OCI-LY3 (cell line): ENCODE measurements at regions not wholly inside any gene's neighbourhood (a gene's known extent, or its start where the extent isn't known, plus 50 kb on each side); places are given as distances from the start of the nearest gene placed in this dataset.

Experiments used
- H2AFZ ChIP-seq: fragments of 200-600, 300-600 bp; shearing (Covaris generic); 2 replicates; pipeline ENCODE4 v1.6.0; 2014; ENCODE audit warnings: antibody characterized with exemption, low read depth, low read length
- H3K27ac ChIP-seq: fragments of 200-600, 300-600 bp; sonication (generic); 2 replicates; pipeline ENCODE4 v1.5.1; 2014; ENCODE audit warnings: mild to moderate bottlenecking, low read length, moderate library complexity, mixed read lengths
- H3K27me3 ChIP-seq: fragments of 200-600, 300-600 bp; sonication (generic); 2 replicates; pipeline ENCODE4 v1.6.1; 2014; ENCODE audit warnings: low read depth, low read length, mixed read lengths
- H3K36me3 ChIP-seq: fragments of 200-600, 300-600 bp; sonication (generic); replicated peaks from 2 replicates; pipeline ENCODE3; 2014; ENCODE audit warnings: low read depth, low read length, mixed read lengths
- H3K4me1 ChIP-seq: fragments of 300-600, 200-600 bp; sonication (generic); 2 replicates; pipeline ENCODE4 v1.6.1; 2014; ENCODE audit warnings: low read length, mixed read lengths
- H3K4me2 ChIP-seq: fragments of 200-600, 300-600 bp; sonication (generic); 2 replicates; pipeline ENCODE4 v1.6.1; 2014; ENCODE audit warnings: low read length, mixed read lengths
- H3K4me3 ChIP-seq: fragments of 300-600, 200-600 bp; sonication (generic); 2 replicates; pipeline ENCODE4 v1.5.1; 2014; ENCODE audit warnings: antibody characterized with exemption, mild to moderate bottlenecking, low read length, moderate library complexity
- H3K79me2 ChIP-seq: fragments of 300-600, 200-600 bp; shearing (Covaris generic); 2 replicates; pipeline ENCODE4 v1.6.1; 2014; ENCODE audit warnings: mild to moderate bottlenecking, low read length, mixed read lengths
- H3K9ac ChIP-seq: fragments of 300-600, 200-600 bp; shearing (Covaris generic); 2 replicates; pipeline ENCODE4 v1.6.0; 2014; ENCODE audit warnings: mild to moderate bottlenecking, low read length, moderate library complexity
- H3K9me3 ChIP-seq: fragments of 200-600, 300-600 bp; shearing (Covaris generic); 2 replicates; pipeline ENCODE4 v1.6.1; 2014; ENCODE audit warnings: low read length, mixed read lengths; ENCODE audit not compliant: insufficient read depth
- H4K20me1 ChIP-seq: fragments of 200-600, 300-600 bp; sonication (generic); 2 replicates; pipeline ENCODE4 v1.6.1; 2016; ENCODE audit warnings: low read length, mixed read lengths; ENCODE audit not compliant: insufficient read depth
- CTCF ChIP-seq: fragments of 200-600, 300-600 bp; sonication (generic); IDR thresholded peaks from 2 replicates; pipeline ENCODE4 v1.5.1; 2014; ENCODE audit warnings: antibody characterized with exemption, low read length, low read depth
- EZH2phosphoT487 ChIP-seq: fragments of 200-600 bp; shearing (Covaris generic); IDR thresholded peaks from 2 replicates; pipeline ENCODE4 v1.6.1; 2018; ENCODE audit warnings: antibody characterized with exemption, mixed run types, low read depth

GRCh38 chrX:125378205-125378604 lies 58.5 kb downstream of the TEX13C start:
- H3K27ac ChIP-seq, result no peak overlapping the region
- no peaks in the 10 kb centered on the region for H3K27me3 ChIP-seq
- H3K79me2 ChIP-seq, result no peaks in the 10 kb centered on the region
- no peaks in the 10 kb centered on the region for H3K4me1 ChIP-seq
- H3K4me2 ChIP-seq, result no peak overlapping the region
- H4K20me1 ChIP-seq, result no peaks in the 10 kb centered on the region
- no peak overlapping the region for H2AFZ ChIP-seq
- H3K9ac ChIP-seq, result no peak overlapping the region
- no peaks in the 10 kb centered on the region for H3K9me3 ChIP-seq
- H3K4me3 ChIP-seq, result no peak overlapping the region
- H3K36me3 ChIP-seq, result no peaks in the 10 kb centered on the region
- TF ChIP-seq EZH2phosphoT487 (no peak), CTCF (no peak)

DNA sequence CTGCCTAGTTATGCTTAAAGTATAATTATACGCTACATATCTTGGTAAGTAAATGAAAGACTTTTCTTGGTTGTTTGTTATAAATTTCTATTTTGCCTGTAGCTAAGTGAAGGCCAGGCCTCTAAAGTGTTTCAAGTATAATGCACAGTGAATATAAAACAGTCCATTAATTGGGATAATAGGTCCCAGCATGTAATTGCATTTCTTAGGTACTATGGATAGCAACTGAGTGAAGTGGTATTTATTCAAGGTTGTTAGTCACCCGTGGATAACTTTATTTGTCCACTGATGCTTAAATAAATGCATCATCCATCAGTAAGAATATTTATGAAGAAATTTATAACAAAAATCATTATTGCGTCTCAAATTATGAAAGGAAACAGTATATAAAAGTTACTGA lies 59.1 kb downstream of the TEX13C start:
- no peaks in the 10 kb centered on the region for H3K79me2 ChIP-seq
- H3K4me3 ChIP-seq, result no peak overlapping the region
- H3K4me1 ChIP-seq, result no peaks in the 10 kb centered on the region
- H3K9ac ChIP-seq, result no peak overlapping the region
- no peaks in the 10 kb centered on the region for H3K27me3 ChIP-seq
- no peaks in the 10 kb centered on the region for H3K36me3 ChIP-seq
- TF ChIP-seq CTCF (no peak), EZH2phosphoT487 (no peak)
- no peaks in the 10 kb centered on the region for H4K20me1 ChIP-seq
- H3K4me2 ChIP-seq, result no peak overlapping the region
- H3K9me3 ChIP-seq, result no peaks in the 10 kb centered on the region
- no peak overlapping the region for H2AFZ ChIP-seq
- H3K27ac ChIP-seq, result no peak overlapping the region

DNA sequence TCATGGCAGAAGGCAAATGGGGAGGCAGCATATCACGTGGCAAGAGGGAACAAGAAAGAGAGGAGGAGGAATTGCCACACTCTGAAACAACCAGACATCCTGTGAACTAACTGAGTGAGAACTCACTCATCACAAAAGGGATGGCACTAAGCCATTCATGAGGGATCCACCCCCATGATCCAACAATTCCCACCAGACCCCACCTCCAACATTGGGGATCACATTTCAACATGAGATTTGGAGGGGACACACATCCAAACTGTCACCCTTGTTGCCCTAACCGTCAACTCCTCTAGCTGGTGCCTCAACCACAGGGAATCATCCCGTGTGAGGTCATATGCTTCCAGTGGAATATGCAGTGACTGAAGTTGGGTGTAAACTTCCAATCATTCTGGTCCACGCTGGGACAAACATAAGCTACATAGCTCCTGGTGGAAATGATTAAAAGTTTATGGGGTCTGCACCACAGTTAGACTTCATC lies 62.5 kb downstream of the TEX13C start:
- H3K4me3 ChIP-seq, result no peak overlapping the region
- no peak overlapping the region for H3K4me2 ChIP-seq
- H4K20me1 ChIP-seq, result no peaks in the 10 kb centered on the region
- H3K27me3 ChIP-seq, result no peaks in the 10 kb centered on the region
- TF ChIP-seq CTCF (no peak), EZH2phosphoT487 (no peak)
- no peak overlapping the region for H3K9ac ChIP-seq
- no peaks in the 10 kb centered on the region for H3K79me2 ChIP-seq
- no peak overlapping the region for H3K27ac ChIP-seq
- H3K9me3 ChIP-seq, result no peaks in the 10 kb centered on the region
- H2AFZ ChIP-seq, result no peak overlapping the region
- no peaks in the 10 kb centered on the region for H3K36me3 ChIP-seq
- no peaks in the 10 kb centered on the region for H3K4me1 ChIP-seq

- no peaks in the 10 kb centered on the region for H3K36me3 ChIP-seq
- no peak overlapping the region for H3K27ac ChIP-seq
- no peak overlapping the region for H3K4me2 ChIP-seq
- no peak for TF ChIP-seq EZH2phosphoT487
- no peaks in the 10 kb centered on the region for H3K4me1 ChIP-seq
- H3K27me3 ChIP-seq, result no peaks in the 10 kb centered on the region
- no peak overlapping the region for H3K4me3 ChIP-seq
- H3K9me3 ChIP-seq, result no peaks in the 10 kb centered on the region
- no peaks in the 10 kb centered on the region for H4K20me1 ChIP-seq
- no peak overlapping the region for H2AFZ ChIP-seq
- no peak overlapping the region for H3K9ac ChIP-seq
- no peaks in the 10 kb centered on the region for H3K79me2 ChIP-seq
Measured at GRCh38 chrX:125382889-125383288, 63.2 kb downstream of the TEX13C start.

DNA sequence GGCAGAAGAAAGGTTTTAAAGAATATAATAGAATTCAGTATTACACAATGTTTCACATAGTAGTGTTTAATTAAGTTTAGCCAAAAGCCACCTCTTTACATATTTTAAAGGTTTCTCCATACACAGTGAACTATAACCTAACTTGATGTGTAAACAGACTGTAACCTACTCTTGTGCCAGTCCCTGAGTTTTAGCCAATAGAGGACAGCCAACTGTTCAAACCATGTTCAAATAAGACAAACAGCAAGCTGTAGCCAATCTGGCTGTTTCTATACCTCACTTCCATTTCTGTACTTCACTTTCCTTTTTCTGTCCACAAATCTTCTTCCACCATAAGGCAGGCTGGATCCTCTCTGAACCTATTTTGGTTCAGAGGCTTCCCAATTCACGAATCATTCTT lies 65.2 kb downstream of the TEX13C start:
- H3K36me3 ChIP-seq, result no peaks in the 10 kb centered on the region
- no peak overlapping the region for H2AFZ ChIP-seq
- no peaks in the 10 kb centered on the region for H3K79me2 ChIP-seq
- H3K9me3 ChIP-seq, result no peaks in the 10 kb centered on the region
- H3K4me1 ChIP-seq, result no peaks in the 10 kb centered on the region
- no peak overlapping the region for H3K9ac ChIP-seq
- no peaks in the 10 kb centered on the region for H4K20me1 ChIP-seq
- TF ChIP-seq CTCF (no peak), EZH2phosphoT487 (no peak)
- H3K4me3 ChIP-seq, result no peak overlapping the region
- no peak overlapping the region for H3K27ac ChIP-seq
- H3K4me2 ChIP-seq, result no peak overlapping the region
- H3K27me3 ChIP-seq, result no peaks in the 10 kb centered on the region
